PFSK-1 (cell line): ENCODE measurements at regions not wholly inside any gene's neighbourhood (a gene's known extent, or its start where the extent isn't known, plus 50 kb on each side); places are given as distances from the start of the nearest gene placed in this dataset.

Experiments used
- FOXP2 ChIP-seq: optimal IDR thresholded peaks from 2 replicates; pipeline ENCODE3; 2011; ENCODE audit warnings: borderline replicate concordance, control low read depth, inconsistent platforms; ENCODE audit not compliant: insufficient read depth; ENCODE audit errors: extremely low read length, extremely low read depth
- POLR2AphosphoS5 ChIP-seq: IDR thresholded peaks from 2 replicates; pipeline ENCODE4 v1.6.1; 2012; ENCODE audit warnings: low read depth, mild to moderate bottlenecking, control low read depth, low read length, moderate library complexity
- REST ChIP-seq, 2 experiments: IDR thresholded peaks; 2 replicates each; pipeline versions ENCODE4 v1.6.1 to v1.8.0; 2011 to 2012; ENCODE audit warnings: low read depth in 2 of 2, low read length in 2 of 2, control low read depth in 1 of 2, inconsistent platforms in 1 of 2, mild to moderate bottlenecking in 1 of 2, moderate library complexity in 1 of 2; ENCODE audit not compliant: insufficient read depth in 1 of 2
- SIN3A ChIP-seq: IDR thresholded peaks from 2 replicates; pipeline ENCODE4 v1.6.1; 2012; ENCODE audit warnings: mild to moderate bottlenecking, low read length, moderate library complexity, borderline replicate concordance; ENCODE audit not compliant: insufficient read depth
- TAF1 ChIP-seq: IDR thresholded peaks from 2 replicates; pipeline ENCODE4 v1.6.1; 2012; ENCODE audit warnings: low read length, control low read depth, borderline replicate concordance; ENCODE audit not compliant: insufficient read depth

GRCh38 chr16:79969458-79969857 lies 368.9 kb upstream of the MAF start:
- TF ChIP-seq SIN3A (no peak), POLR2AphosphoS5 (no peak), REST (IDR thresholded peaks at IDR 0.05; ENCODE audit: insufficient read depth in 1 of 2, low read depth in 2 of 2, low read length in 2 of 2) (no peak), TAF1 (no peak), FOXP2 (no peak)
